HepG2 (cell line): ENCODE measurements at regions not wholly inside any gene's neighbourhood (a gene's known extent, or its start where the extent isn't known, plus 50 kb on each side); places are given as distances from the start of the nearest gene placed in this dataset.

Experiments
- ATAC-seq: fragments of 200-7000 bp; cut with Tn5 transposase; 3 replicates; pipeline ENCODE4 v1.9.1; 2020; ENCODE audit warnings: mild to moderate bottlenecking, moderate library complexity
- BruUV-seq: library from RNA; stranded (reverse); fragments of 400-500 nt; replicated peaks from 2 replicates; lab custom pipeline; 2021; lab: Mats Ljungman, UMichigan
- CTCF ChIA-PET: fragments of 300-600 bp; formaldehyde crosslinking; extraction: SDS; loops from one replicate; lab custom pipeline; 2021; ENCODE audit warnings: low total read pairs, inconsistent platforms, low intra/inter-chr PET ratio; lab: Yijun Ruan, JAX
- POLR2A ChIA-PET: fragments of 350-600 bp; sonication (Branson Sonifier 250); formaldehyde crosslinking; loops from one replicate; lab custom pipeline; 2020; ENCODE audit warnings: antibody characterized with exemption, inconsistent platforms; lab: Yijun Ruan, JAX
- DNase-seq: peaks from one replicate; pipeline ENCODE4 v3.0.0-alpha.2; 2015; ENCODE audit warnings: low spot score
- FAIRE-seq: peaks from 3 replicates; lab custom pipeline; 2011; peaks lifted over from hg19 to GRCh38; lab: Jason Lieb, UNC
- H2AFZ ChIP-seq: one replicate; pipeline ENCODE4 v1.6.1; 2011; ENCODE audit warnings: low read length, inconsistent platforms
- H3K27ac ChIP-seq: fragments of 300-600 bp; 3 replicates; pipeline ENCODE4 v1.8.0; 2011; ENCODE audit warnings: mixed run types, mild to moderate bottlenecking, mixed read lengths, low read length, inconsistent platforms; ENCODE audit not compliant: insufficient read depth; ENCODE audit errors: extremely low read length
- H3K27me3 ChIP-seq, 2 experiments: fragments of 200-600 bp in 1 of 2; 2 replicates in 1 of 2; 3 replicates in 1 of 2; pipeline versions ENCODE4 v1.6.0 to v1.8.0; 2011; ENCODE audit warnings: low read length in 2 of 2, mild to moderate bottlenecking in 2 of 2, moderate library complexity in 2 of 2, inconsistent platforms in 1 of 2; ENCODE audit not compliant: insufficient read depth in 2 of 2, control insufficient read depth in 1 of 2
- H3K36me3 ChIP-seq, 2 experiments: fragments of 200-600 bp in 1 of 2; replicated peaks in 1 of 2; 2 replicates in 1 of 2; 3 replicates in 1 of 2; pipeline versions ENCODE4 v1.5.1 to v1.8.0; 2011; ENCODE audit warnings: low read length in 2 of 2, inconsistent platforms in 1 of 2; ENCODE audit not compliant: insufficient read depth in 2 of 2, control insufficient read depth in 1 of 2
- H3K4me1 ChIP-seq: 2 replicates; pipeline ENCODE4 v1.5.1; 2012; ENCODE audit warnings: low read length, inconsistent platforms; ENCODE audit not compliant: insufficient read depth
- H3K4me2 ChIP-seq: 2 replicates; pipeline ENCODE4 v1.6.0; 2011; ENCODE audit warnings: low read depth, low read length, inconsistent platforms
- H3K4me3 ChIP-seq, 3 experiments: fragments of 200-600 bp in 1 of 3; sonication (generic), shearing (Covaris generic) in 1 of 3; replicated peaks in 1 of 3; 2 replicates each; pipeline ENCODE4 v1.5.1; 2011 to 2016; ENCODE audit warnings: low read length in 3 of 3, inconsistent platforms in 2 of 3, low read depth in 2 of 3, mild to moderate bottlenecking in 2 of 3, control low read depth in 1 of 3, mixed read lengths in 1 of 3; ENCODE audit not compliant: insufficient read depth in 1 of 3
- H3K79me2 ChIP-seq: one replicate; pipeline ENCODE4 v1.6.1; 2011; ENCODE audit warnings: low read length, inconsistent platforms; ENCODE audit not compliant: insufficient read depth
- H3K9ac ChIP-seq: 2 replicates; pipeline ENCODE4 v1.6.0; 2011; ENCODE audit warnings: mild to moderate bottlenecking, low read depth, low read length, inconsistent platforms; ENCODE audit not compliant: insufficient read depth
- H3K9me3 ChIP-seq: 2 replicates; pipeline ENCODE4 v1.5.1; 2012; ENCODE audit warnings: mild to moderate bottlenecking, low read length
- H4K20me1 ChIP-seq: 2 replicates; pipeline ENCODE4 v1.6.0; 2011; ENCODE audit warnings: inconsistent platforms, mild to moderate bottlenecking, low read length, moderate library complexity; ENCODE audit not compliant: insufficient read depth
- AKAP8 ChIP-seq: sonication (generic); formaldehyde crosslinking; IDR thresholded peaks from 2 replicates; pipeline ENCODE4 v1.5.1; 2020; ENCODE audit warnings: mild to moderate bottlenecking, missing genetic modification reagents
- CAMTA2 ChIP-seq: sonication (generic); formaldehyde crosslinking; IDR thresholded peaks from 2 replicates; pipeline ENCODE4 v1.4.0; 2020; ENCODE audit warnings: mild to moderate bottlenecking, missing genetic modification reagents, borderline replicate concordance
- HHEX ChIP-seq: IDR thresholded peaks from 2 replicates; pipeline ENCODE4 v1.6.1; 2016; ENCODE audit warnings: control low read depth
- HNF1A ChIP-seq, 2 experiments: sonication (generic) in 1 of 2; formaldehyde crosslinking in 1 of 2; IDR thresholded peaks; 2 replicates each; pipeline versions ENCODE4 v1.4.0 to v1.6.1; 2016 to 2020; ENCODE audit warnings: borderline replicate concordance in 1 of 2, low read depth in 1 of 2, mild to moderate bottlenecking in 1 of 2, missing genetic modification reagents in 1 of 2
- MATR3 ChIP-seq: sonication (generic); formaldehyde crosslinking; IDR thresholded peaks from 2 replicates; pipeline ENCODE4 v1.4.0; 2020; ENCODE audit warnings: missing genetic modification reagents
- NCOR1 ChIP-seq: fragments of 200-600 bp; sonication (generic); IDR thresholded peaks from 2 replicates; pipeline ENCODE4 v1.7.0; 2017; ENCODE audit warnings: antibody characterized with exemption, low read length, borderline replicate concordance
- TBX2 ChIP-seq: sonication (generic); formaldehyde crosslinking; IDR thresholded peaks from 2 replicates; pipeline ENCODE4 v1.5.0; 2020; ENCODE audit warnings: missing genetic modification reagents, mild to moderate bottlenecking, borderline replicate concordance
- ZBTB3 ChIP-seq: sonication (generic); formaldehyde crosslinking; IDR thresholded peaks from 2 replicates; pipeline ENCODE4 v1.4.0; 2020; ENCODE audit warnings: low read depth, mild to moderate bottlenecking, moderate library complexity, missing genetic modification reagents, borderline replicate concordance
- ZNF292 ChIP-seq: sonication (generic); formaldehyde crosslinking; IDR thresholded peaks from 2 replicates; pipeline ENCODE4 v1.8.1; 2022; ENCODE audit warnings: mild to moderate bottlenecking, low read depth, missing genetic modification reagents, borderline replicate concordance
- ZNF513 ChIP-seq: sonication (generic); formaldehyde crosslinking; conservative IDR thresholded peaks from 2 replicates; pipeline ENCODE4 v1.5.0; 2020; ENCODE audit warnings: missing genetic modification reagents
- ZNF841 ChIP-seq: sonication (generic); formaldehyde crosslinking; IDR thresholded peaks from 2 replicates; pipeline ENCODE4 v1.8.1; 2023; ENCODE audit warnings: missing genetic modification reagents, borderline replicate concordance
- WGBS: methylation state at CpG from one replicate; pipeline ENCODE4 v1.1.6; 2017; ENCODE audit warnings: low lambda C conversion rate; 5-methylcytosine and 5-hydroxymethylcytosine counted together
- in situ Hi-C: cut with HindIII; loops from 2 replicates; pipeline ENCODE4 v1.10.0; 2017; ENCODE audit warnings: low pct_unique_long_range_greater_than_20kb; ENCODE audit not compliant: extremely low pct_ligation_motif_present
- intact Hi-C: fragments of 100-400 bp; cut with micrococcal nuclease; formaldehyde crosslinking; loops from one replicate; pipeline ENCODE4 v1.10.0; 2022; ENCODE audit not compliant: unreplicated experiment
- TF ChIP-seq, protein P1 (sequence below): conservative IDR thresholded peaks from 2 replicates; pipeline ENCODE4 v1.6.1; 2018; ENCODE audit warnings: missing genetic modification reagents
- TF ChIP-seq, protein P2 (sequence below): IDR thresholded peaks from 2 replicates; pipeline ENCODE4 v1.6.1; 2012; ENCODE audit warnings: inconsistent platforms
- TF ChIP-seq, protein P3 (sequence below): sonication (generic); formaldehyde crosslinking; IDR thresholded peaks from 2 replicates; pipeline ENCODE4 v1.4.0; 2020; ENCODE audit warnings: mild to moderate bottlenecking, missing genetic modification reagents

- TF ChIP-seq ZNF841 (CRISPR knock-in tag) (no peak), AKAP8 (CRISPR knock-in tag) (no peak), MATR3 (CRISPR knock-in tag) (no peak), TBX2 (CRISPR knock-in tag) (no peak), HNF1A (IDR thresholded peaks at IDR 0.05; ENCODE audit: low read depth) (no peak), HNF1A (CRISPR knock-in tag; IDR thresholded peaks at IDR 0.05; ENCODE audit: borderline replicate concordance) (no peak), HHEX (CRISPR knock-in tag) (no peak), ZNF292 (CRISPR knock-in tag) (no peak), NCOR1 (no peak), ZNF513 (CRISPR knock-in tag) (no peak), CAMTA2 (CRISPR knock-in tag) (no peak), ZBTB3 (no peak)
- TF ChIP-seq, protein P1, sequence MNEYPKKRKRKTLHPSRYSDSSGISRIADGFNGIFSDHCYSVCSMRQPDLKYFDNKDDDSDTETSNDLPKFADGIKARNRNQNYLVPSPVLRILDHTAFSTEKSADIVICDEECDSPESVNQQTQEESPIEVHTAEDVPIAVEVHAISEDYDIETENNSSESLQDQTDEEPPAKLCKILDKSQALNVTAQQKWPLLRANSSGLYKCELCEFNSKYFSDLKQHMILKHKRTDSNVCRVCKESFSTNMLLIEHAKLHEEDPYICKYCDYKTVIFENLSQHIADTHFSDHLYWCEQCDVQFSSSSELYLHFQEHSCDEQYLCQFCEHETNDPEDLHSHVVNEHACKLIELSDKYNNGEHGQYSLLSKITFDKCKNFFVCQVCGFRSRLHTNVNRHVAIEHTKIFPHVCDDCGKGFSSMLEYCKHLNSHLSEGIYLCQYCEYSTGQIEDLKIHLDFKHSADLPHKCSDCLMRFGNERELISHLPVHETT (CRISPR knock-in tag), result no peak
- TF ChIP-seq, protein P2, sequence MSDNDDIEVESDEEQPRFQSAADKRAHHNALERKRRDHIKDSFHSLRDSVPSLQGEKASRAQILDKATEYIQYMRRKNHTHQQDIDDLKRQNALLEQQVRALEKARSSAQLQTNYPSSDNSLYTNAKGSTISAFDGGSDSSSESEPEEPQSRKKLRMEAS, result no peak
- TF ChIP-seq, protein P3, sequence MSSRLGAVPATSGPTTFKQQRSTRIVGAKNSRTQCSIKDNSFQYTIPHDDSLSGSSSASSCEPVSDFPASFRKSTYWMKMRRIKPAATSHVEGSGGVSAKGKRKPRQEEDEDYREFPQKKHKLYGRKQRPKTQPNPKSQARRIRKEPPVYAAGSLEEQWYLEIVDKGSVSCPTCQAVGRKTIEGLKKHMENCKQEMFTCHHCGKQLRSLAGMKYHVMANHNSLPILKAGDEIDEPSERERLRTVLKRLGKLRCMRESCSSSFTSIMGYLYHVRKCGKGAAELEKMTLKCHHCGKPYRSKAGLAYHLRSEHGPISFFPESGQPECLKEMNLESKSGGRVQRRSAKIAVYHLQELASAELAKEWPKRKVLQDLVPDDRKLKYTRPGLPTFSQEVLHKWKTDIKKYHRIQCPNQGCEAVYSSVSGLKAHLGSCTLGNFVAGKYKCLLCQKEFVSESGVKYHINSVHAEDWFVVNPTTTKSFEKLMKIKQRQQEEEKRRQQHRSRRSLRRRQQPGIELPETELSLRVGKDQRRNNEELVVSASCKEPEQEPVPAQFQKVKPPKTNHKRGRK, result no peak
- no peak overlapping the region for H2AFZ ChIP-seq
- no peaks in the 10 kb centered on the region for H3K4me1 ChIP-seq
- FAIRE-seq (no peak), ATAC-seq (no peak), DNase-seq (no peak)
- no peaks in the 10 kb centered on the region for H3K9me3 ChIP-seq
- in situ Hi-C loops (no loop called here), intact Hi-C loops (no loop called here)
- no TSS peak for BruUV-seq
- H3K4me3 ChIP-seq, result no peak overlapping the region
- no peaks in the 10 kb centered on the region for H3K79me2 ChIP-seq
- no peak overlapping the region for H3K4me2 ChIP-seq
- WGBS, result 26% methylated on average over 6 of the region's 6 CpGs
- ChIA-PET CTCF (no interaction called here), POLR2A (no interaction called here)
- no peak overlapping the region for H3K27ac ChIP-seq
- H3K27me3 ChIP-seq, result no peaks in the 10 kb centered on the region
- no peak overlapping the region for H3K9ac ChIP-seq
- no peaks in the 10 kb centered on the region for H3K36me3 ChIP-seq
- H4K20me1 ChIP-seq, result no peaks in the 10 kb centered on the region
Observed at GRCh38 chr3:3499987-3500386, 299.2 kb upstream of the LRRN1 start.
